Stimulated activated CD4-positive, alpha-beta T cell treated with anti-CD3 and anti-CD28 coated beads, Interleukin-15, amount 100 ng/mL, for 48 hours (primary cell): ENCODE measurements at regions not wholly inside any gene's neighbourhood (a gene's known extent, or its start where the extent isn't known, plus 50 kb on each side); places are given as distances from the start of the nearest gene placed in this dataset.
A peak's percentile ranks its signal among the peaks of the same experiment; 100 is the strongest.

Experiments
- DNase-seq, 2 donors: peaks; one replicate each; pipeline ENCODE4 v3.0.0-alpha.2; 2020; ENCODE audit warnings: low read depth in 2 of 2

- DNase-seq = no peak
Observed at GRCh38 chr19:28884786-28885476, 328.0 kb downstream of the UQCRFS1 start.

- DNase-seq = no peak
Observed at GRCh38 chr19:28883241-28883693, 329.7 kb downstream of the UQCRFS1 start.

GRCh38 chr19:28882818-28883217 lies 330.1 kb downstream of the UQCRFS1 start:
- DNase-seq = no peak

GRCh38 chr19:28881616-28882015 lies 331.3 kb downstream of the UQCRFS1 start:
- no peak for DNase-seq

- no peak for DNase-seq
Observed at GRCh38 chr19:28880735-28881401, 332.1 kb downstream of the UQCRFS1 start.

- DNase-seq = peak; percentile 27 to 36
Observed at GRCh38 chr19:28878862-28879566, 333.9 kb downstream of the UQCRFS1 start.

GRCh38 chr19:28876609-28877123 lies 336.3 kb downstream of the UQCRFS1 start:
- no peak for DNase-seq

GRCh38 chr19:28874742-28875141 lies 338.2 kb downstream of the UQCRFS1 start:
- DNase-seq = no peak

- DNase-seq = no peak
Observed at GRCh38 chr19:28873301-28873700, 339.6 kb downstream of the UQCRFS1 start.

GRCh38 chr19:28871099-28871725 lies 341.7 kb downstream of the UQCRFS1 start:
- no peak for DNase-seq

GRCh38 chr19:28869459-28869858 lies 343.5 kb downstream of the UQCRFS1 start:
- no peak for DNase-seq

GRCh38 chr19:28868836-28869235 lies 344.1 kb downstream of the UQCRFS1 start:
- DNase-seq = no peak

GRCh38 chr19:28867978-28868377 lies 345.0 kb downstream of the UQCRFS1 start:
- DNase-seq = no peak

- DNase-seq = no peak
Observed at GRCh38 chr19:28864577-28865042, 348.3 kb downstream of the UQCRFS1 start.

- no peak for DNase-seq
Observed at GRCh38 chr19:28864024-28864503, 348.9 kb downstream of the UQCRFS1 start.

GRCh38 chr19:28862238-28862637 lies 350.7 kb downstream of the UQCRFS1 start:
- no peak for DNase-seq

GRCh38 chr19:28859811-28860210 lies 353.1 kb downstream of the UQCRFS1 start:
- DNase-seq = no peak

GRCh38 chr19:28858933-28859332 lies 354.0 kb downstream of the UQCRFS1 start:
- DNase-seq = no peak

GRCh38 chr19:28857967-28858366 lies 355.0 kb downstream of the UQCRFS1 start:
- DNase-seq = no peak

GRCh38 chr19:28855216-28855615 lies 357.7 kb downstream of the UQCRFS1 start:
- no peak for DNase-seq

- no peak for DNase-seq
Observed at GRCh38 chr19:28847468-28847867, 365.5 kb downstream of the UQCRFS1 start.
